ENCODE measurements at regions not wholly inside any gene's neighbourhood (a gene's known extent, or its start where the extent isn't known, plus 50 kb on each side); places are given as distances from the start of the nearest gene placed in this dataset.
A peak's percentile ranks its signal among the peaks of the same experiment; 100 is the strongest.

GRCh38 chr11:122559734-122560382 lies 95.7 kb upstream of the UBASH3B start:
- DNase-seq (ENCODE audit: low spot score) (peak; percentile 88), ATAC-seq (peak; percentile 93)
- peaks cover 5% of the 10 kb centered on the region; the same call in 1 of the 2 replicates for H3K4me1 Mint-ChIP-seq
- POLR2A ChIA-PET: no interaction called here
- H3K27ac Mint-ChIP-seq: peak overlapping the region; percentile 95
- peaks cover 13% of the 10 kb centered on the region for H3K27me3 Mint-ChIP-seq (ENCODE audit: low read depth)
- H3K9me3 Mint-ChIP-seq: peaks cover 5% of the 10 kb centered on the region
- H3K36me3 Mint-ChIP-seq: no peaks in the 10 kb centered on the region; the same call in 1 of the 2 replicates
- H3K4me3 Mint-ChIP-seq: peak overlapping the region; percentile 96
- CTCF ChIA-PET: interaction anchor here (0.9 to 1.1 kb wide), 3 partner anchors 97 to 357 kb away, joined by 3 to 4 read pairs (median 3); no protein-coding TSS in a partner anchor
- TF ChIP-seq PRDM15 (CRISPR knock-in tag; IDR thresholded peaks at IDR 0.05) (no peak), CDX4 (CRISPR knock-in tag; IDR thresholded peaks at IDR 0.05; ENCODE audit: borderline replicate concordance) (no peak), ZNF396 (CRISPR knock-in tag; IDR thresholded peaks at IDR 0.05; ENCODE audit: borderline replicate concordance) (no peak), ETV6 (CRISPR knock-in tag; IDR thresholded peaks at IDR 0.05) (0 out of 2 replicates have a peak, but pooled peaks have one; percentile 58), NR3C1 (CRISPR knock-in tag; conservative IDR thresholded peaks at IDR 0.05; ENCODE audit: low read depth) (no peak), ZNF263 (CRISPR knock-in tag; IDR thresholded peaks at IDR 0.05; ENCODE audit: low read depth) (no peak), USF2 (CRISPR knock-in tag; IDR thresholded peaks at IDR 0.05) (no peak), CREB1 (CRISPR knock-in tag; IDR thresholded peaks at IDR 0.05) (no peak), MYBL2 (CRISPR knock-in tag; IDR thresholded peaks at IDR 0.05) (no peak), ZBTB43 (CRISPR knock-in tag; IDR thresholded peaks at IDR 0.05) (0 out of 2 replicates have a peak, but pooled peaks have one; percentile 26), GABPB1 (CRISPR knock-in tag; IDR thresholded peaks at IDR 0.05) (no peak), AFF4 (CRISPR knock-in tag; IDR thresholded peaks at IDR 0.05; ENCODE audit: borderline replicate concordance) (no peak), ATF3 (CRISPR knock-in tag; conservative IDR thresholded peaks at IDR 0.05) (no peak), GRHL2 (CRISPR knock-in tag; IDR thresholded peaks at IDR 0.05; ENCODE audit: insufficient replicate concordance, severe bottlenecking) (no peak), ZNF423 (CRISPR knock-in tag; IDR thresholded peaks at IDR 0.05) (no peak), ATF1 (CRISPR knock-in tag; IDR thresholded peaks at IDR 0.05) (no peak), GTF2I (CRISPR knock-in tag; conservative IDR thresholded peaks at IDR 0.05) (no peak), AR (CRISPR knock-in tag; IDR thresholded peaks at IDR 0.05) (peak; percentile 74; the same call in 1 of the 2 replicates), FOXP4 (CRISPR knock-in tag; IDR thresholded peaks at IDR 0.05) (0 out of 2 replicates have a peak, but pooled peaks have one; percentile 16), FOXK1 (CRISPR knock-in tag; IDR thresholded peaks at IDR 0.05) (peak; percentile 26; the same call in 1 of the 2 replicates)

All from WTC11 (cell line).